OCI-LY7 (cell line): ENCODE measurements at regions not wholly inside any gene's neighbourhood (a gene's known extent, or its start where the extent isn't known, plus 50 kb on each side); places are given as distances from the start of the nearest gene placed in this dataset.

Experiments used
- EZH2phosphoT487 ChIP-seq: fragments of 200-600 bp; sonication (generic); IDR thresholded peaks from 2 replicates; pipeline ENCODE4 v1.6.1; 2018; ENCODE audit warnings: low read depth, borderline replicate concordance, mild to moderate bottlenecking, mixed run types, antibody characterized with exemption, low read length, moderate library complexity, mixed read lengths
- TF ChIP-seq, protein P1 (sequence below): fragments of 200-600 bp; sonication (generic); conservative IDR thresholded peaks from 2 replicates; pipeline ENCODE4 v1.5.1; 2014; ENCODE audit warnings: mild to moderate bottlenecking, antibody characterized with exemption, low read length, moderate library complexity, mixed read lengths

DNA sequence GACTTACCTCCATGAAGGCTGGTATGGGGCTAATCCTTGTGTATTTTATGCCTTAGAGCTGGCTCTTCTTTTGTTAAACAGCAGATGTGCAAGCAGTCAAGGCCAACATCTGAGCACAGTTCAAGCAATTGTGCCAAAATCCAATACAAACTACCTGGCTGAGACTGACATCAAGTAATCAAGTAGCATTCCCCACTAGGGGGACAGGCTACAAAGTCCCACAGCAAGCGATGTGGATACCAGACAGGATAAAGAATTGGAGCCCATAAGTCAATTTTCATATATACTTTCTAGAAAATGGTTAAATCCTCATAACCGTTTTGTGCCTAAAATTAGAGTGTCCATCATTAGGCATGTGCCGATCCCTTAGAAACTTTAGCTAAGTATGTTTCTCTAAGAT lies 675.8 kb downstream of the DIAPH3 start:
- TF ChIP-seq, protein P1, sequence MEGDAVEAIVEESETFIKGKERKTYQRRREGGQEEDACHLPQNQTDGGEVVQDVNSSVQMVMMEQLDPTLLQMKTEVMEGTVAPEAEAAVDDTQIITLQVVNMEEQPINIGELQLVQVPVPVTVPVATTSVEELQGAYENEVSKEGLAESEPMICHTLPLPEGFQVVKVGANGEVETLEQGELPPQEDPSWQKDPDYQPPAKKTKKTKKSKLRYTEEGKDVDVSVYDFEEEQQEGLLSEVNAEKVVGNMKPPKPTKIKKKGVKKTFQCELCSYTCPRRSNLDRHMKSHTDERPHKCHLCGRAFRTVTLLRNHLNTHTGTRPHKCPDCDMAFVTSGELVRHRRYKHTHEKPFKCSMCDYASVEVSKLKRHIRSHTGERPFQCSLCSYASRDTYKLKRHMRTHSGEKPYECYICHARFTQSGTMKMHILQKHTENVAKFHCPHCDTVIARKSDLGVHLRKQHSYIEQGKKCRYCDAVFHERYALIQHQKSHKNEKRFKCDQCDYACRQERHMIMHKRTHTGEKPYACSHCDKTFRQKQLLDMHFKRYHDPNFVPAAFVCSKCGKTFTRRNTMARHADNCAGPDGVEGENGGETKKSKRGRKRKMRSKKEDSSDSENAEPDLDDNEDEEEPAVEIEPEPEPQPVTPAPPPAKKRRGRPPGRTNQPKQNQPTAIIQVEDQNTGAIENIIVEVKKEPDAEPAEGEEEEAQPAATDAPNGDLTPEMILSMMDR = no peak
- TF ChIP-seq EZH2phosphoT487 = no peak
